Tibial nerve (tissue), 4 donors: ENCODE measurements at regions not wholly inside any gene's neighbourhood (a gene's known extent, or its start where the extent isn't known, plus 50 kb on each side); places are given as distances from the start of the nearest gene placed in this dataset.

Experiments
- EP300 ChIP-seq, 2 donors: sonication (generic); formaldehyde crosslinking; IDR thresholded peaks; one replicate each; pipeline ENCODE4 v1.6.1; 2017; ENCODE audit warnings: antibody characterized with exemption in 2 of 2, mild to moderate bottlenecking in 1 of 2
- TF ChIP-seq, protein P1 (sequence below), 5 experiments: fragments of 200-600 bp in 3 of 5; fragments of 450-650 bp in 2 of 5; sonication (generic) in 3 of 5; IDR thresholded peaks; one replicate each; pipeline ENCODE4 v1.5.1; 2016 to 2019; ENCODE audit warnings: antibody characterized with exemption in 5 of 5, mild to moderate bottlenecking in 3 of 5, moderate library complexity in 2 of 5

DNA sequence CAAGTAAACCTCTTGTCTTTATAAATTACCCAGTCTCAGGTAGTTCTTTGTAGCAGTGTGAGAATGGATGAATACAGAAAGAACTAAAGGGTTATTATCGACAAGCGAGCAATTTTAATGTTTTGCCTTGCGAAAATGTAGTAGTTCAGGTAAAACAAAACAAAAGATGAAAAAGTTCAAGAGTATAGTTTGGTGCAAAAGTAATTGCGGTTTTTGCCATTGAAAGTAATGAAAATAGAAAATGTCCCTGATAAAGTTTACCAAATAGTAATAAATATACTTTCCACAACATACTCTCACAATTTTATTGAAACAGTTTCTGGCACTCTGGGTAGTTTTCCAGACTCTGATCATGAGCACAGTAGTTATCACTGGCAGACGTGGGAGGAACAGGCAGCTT, 71.9 kb upstream of the SLC35B3 start:
- TF ChIP-seq, protein P1, sequence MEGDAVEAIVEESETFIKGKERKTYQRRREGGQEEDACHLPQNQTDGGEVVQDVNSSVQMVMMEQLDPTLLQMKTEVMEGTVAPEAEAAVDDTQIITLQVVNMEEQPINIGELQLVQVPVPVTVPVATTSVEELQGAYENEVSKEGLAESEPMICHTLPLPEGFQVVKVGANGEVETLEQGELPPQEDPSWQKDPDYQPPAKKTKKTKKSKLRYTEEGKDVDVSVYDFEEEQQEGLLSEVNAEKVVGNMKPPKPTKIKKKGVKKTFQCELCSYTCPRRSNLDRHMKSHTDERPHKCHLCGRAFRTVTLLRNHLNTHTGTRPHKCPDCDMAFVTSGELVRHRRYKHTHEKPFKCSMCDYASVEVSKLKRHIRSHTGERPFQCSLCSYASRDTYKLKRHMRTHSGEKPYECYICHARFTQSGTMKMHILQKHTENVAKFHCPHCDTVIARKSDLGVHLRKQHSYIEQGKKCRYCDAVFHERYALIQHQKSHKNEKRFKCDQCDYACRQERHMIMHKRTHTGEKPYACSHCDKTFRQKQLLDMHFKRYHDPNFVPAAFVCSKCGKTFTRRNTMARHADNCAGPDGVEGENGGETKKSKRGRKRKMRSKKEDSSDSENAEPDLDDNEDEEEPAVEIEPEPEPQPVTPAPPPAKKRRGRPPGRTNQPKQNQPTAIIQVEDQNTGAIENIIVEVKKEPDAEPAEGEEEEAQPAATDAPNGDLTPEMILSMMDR (IDR thresholded peaks at IDR 0.05) = no peak
- no peak for TF ChIP-seq EP300 (IDR thresholded peaks at IDR 0.05)
